DMS53 treated with DMSO at 0.1 percent for 48 hours (cell line): ENCODE measurements at regions not wholly inside any gene's neighbourhood (a gene's known extent, or its start where the extent isn't known, plus 50 kb on each side); places are given as distances from the start of the nearest gene placed in this dataset.

Experiments used
- DNase-seq: peaks from one replicate; lab custom pipeline; 2025; ENCODE audit not compliant: unreplicated experiment; lab: John Stamatoyannopoulos, UW

GRCh38 chr12:42648061-42648460 lies 58.5 kb upstream of the PRICKLE1 start:
- no peak for DNase-seq

GRCh38 chr12:42643881-42644579 lies 54.5 kb upstream of the PRICKLE1 start:
- DNase-seq, result no peak

GRCh38 chr12:42641221-42641885 lies 51.8 kb upstream of the PRICKLE1 start:
- no peak for DNase-seq

- DNase-seq, result no peak
Measured at GRCh38 chr12:42640391-42640790, 50.8 kb upstream of the PRICKLE1 start.

GRCh38 chr12:42639556-42639955 lies 50.0 kb upstream of the PRICKLE1 start:
- DNase-seq, result no peak
